HEK293T (cell line): ENCODE measurements at regions not wholly inside any gene's neighbourhood (a gene's known extent, or its start where the extent isn't known, plus 50 kb on each side); places are given as distances from the start of the nearest gene placed in this dataset.

Source experiments
- CTBP1 ChIP-seq: fragments of 450-650 bp; IDR thresholded peaks from 2 replicates; pipeline ENCODE4 v1.6.1; 2016; ENCODE audit warnings: borderline replicate concordance
- FOXA1 ChIP-seq: fragments of 450-650 bp; IDR thresholded peaks from 2 replicates; pipeline ENCODE4 v1.6.1; 2016; ENCODE audit warnings: mild to moderate bottlenecking
- SP1 ChIP-seq: fragments of 450-650 bp; IDR thresholded peaks from 2 replicates; pipeline ENCODE4 v1.6.1; 2017
- TARDBP ChIP-seq: fragments of 450-650 bp; IDR thresholded peaks from 2 replicates; pipeline ENCODE4 v1.6.1; 2016

GRCh38 chr4:147017081-147017480 lies 71.4 kb upstream of the TTC29 start:
- no peak for TF ChIP-seq FOXA1
- TF ChIP-seq CTBP1, result no peak
- no peak for TF ChIP-seq SP1
- no peak for TF ChIP-seq TARDBP
